ENCODE measurements at regions not wholly inside any gene's neighbourhood (a gene's known extent, or its start where the extent isn't known, plus 50 kb on each side); places are given as distances from the start of the nearest gene placed in this dataset.
A peak's percentile ranks its signal among the peaks of the same experiment; 100 is the strongest.

GRCh38 chr2:183291436-183291835, 167.2 kb downstream of the NUP35 start:
- DNase-seq, result no peak

DNA sequence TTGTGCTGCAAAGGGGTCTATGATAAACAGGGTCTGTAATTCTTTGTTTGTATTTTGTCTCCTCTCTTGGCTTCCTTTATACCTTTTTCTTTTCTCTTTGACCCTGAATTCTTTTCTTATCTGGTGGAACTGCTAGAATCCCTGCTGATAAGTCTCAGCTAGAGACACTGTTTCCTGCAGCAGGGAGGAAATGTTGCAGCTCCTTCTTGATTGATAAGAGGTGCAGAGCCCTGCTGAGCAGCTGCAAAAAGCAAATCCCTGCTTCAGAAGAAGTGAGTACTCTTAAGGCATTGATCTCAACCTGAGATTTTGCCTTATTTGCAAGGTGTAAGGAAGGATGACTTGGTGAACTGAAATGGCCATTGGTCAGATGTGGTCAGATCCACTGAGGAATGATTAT, 167.8 kb downstream of the NUP35 start:
- DNase-seq, result no peak

DNA sequence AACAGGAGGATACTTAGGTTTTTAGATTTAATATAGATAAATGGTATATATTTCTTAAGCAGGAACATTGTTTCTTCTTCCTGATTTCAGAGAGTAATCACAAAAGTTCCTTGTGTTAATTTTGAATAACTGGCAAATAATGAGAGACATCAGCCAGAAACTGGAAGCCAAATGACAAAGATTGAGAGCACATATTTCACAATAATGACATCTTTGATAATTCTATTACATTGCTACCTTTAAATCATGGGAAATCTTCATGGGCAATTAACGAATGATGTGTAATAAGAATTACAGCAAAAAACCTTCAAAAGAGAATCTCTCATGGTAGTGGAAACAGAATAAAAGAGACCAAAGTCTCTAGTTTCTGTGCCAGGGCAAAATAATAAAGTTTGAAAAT, 215.1 kb downstream of the NUP35 start:
- no peak for DNase-seq

GRCh38 chr2:183341057-183341456, 216.8 kb downstream of the NUP35 start:
- DNase-seq, result no peak

- no peak for DNase-seq
Observed at GRCh38 chr2:183347969-183348368, 223.7 kb downstream of the NUP35 start.

GRCh38 chr2:183348492-183348891, 224.2 kb downstream of the NUP35 start:
- no peak for DNase-seq

DNA sequence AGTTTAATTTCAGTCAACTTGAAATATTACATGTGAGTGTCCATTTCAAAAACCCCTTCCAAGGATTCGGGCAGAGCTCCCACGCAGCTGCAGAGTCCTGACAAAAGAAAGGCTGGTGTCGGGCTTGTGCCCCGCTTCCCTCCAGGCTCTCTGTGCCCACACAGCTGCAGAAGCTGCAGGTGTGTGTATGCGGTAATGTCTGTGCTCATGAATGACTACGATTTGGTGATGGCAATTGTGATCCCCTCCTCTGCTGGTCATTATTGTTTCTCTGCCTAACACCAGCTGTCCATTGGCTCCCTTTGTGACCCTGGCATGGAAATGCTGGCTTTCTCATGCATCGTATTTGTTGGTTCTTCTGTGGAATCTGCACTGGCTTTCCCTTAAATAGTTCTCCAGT, 224.8 kb downstream of the NUP35 start:
- no peak for DNase-seq

GRCh38 chr2:183359867-183360266, 235.6 kb downstream of the NUP35 start:
- no peak for DNase-seq

DNA sequence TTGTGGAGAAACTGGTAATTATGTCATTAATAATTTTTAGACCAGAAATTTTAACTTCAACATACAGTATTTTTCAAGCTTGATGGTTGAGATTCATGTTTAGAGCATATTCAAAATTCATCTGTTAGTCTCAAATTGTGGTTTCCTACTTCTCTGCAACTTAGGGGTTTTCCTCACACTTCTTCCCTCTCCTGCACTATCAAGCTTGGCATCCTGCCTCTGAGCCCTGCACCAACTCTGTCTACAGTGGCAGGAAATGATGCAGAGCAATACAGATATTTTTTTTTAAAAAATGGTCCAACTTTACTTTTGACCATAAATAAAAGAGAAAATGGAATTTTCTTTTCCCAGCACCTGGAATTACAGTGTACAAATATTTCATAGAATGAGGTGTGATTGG, 247.3 kb downstream of the NUP35 start:
- no peak for DNase-seq

GRCh38 chr2:183375821-183376220, 251.6 kb downstream of the NUP35 start:
- DNase-seq, result no peak

- DNase-seq, result no peak
Observed at GRCh38 chr2:183383854-183384253, 259.6 kb downstream of the NUP35 start.

- no peak for DNase-seq
Observed at GRCh38 chr2:183389546-183390080, 265.4 kb downstream of the NUP35 start.

DNA sequence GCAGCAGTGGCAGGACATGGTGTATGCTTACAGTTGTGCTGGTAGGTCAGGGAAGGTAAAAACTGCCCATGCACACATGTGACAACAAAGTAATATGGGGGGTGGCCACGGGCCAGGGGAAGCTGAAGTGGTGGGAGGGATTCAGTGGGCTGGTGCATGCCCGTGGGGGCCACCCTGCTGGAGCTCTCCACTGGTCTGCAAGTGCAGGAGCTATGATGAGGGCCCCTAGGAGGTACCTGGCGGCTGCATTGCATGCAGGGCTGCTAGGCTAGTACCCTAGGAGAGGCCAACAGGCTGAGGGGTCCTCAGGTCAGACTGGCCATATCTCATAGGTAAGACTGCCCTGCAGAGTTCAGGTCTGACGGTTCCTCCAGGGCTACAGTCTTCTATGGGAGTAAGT, 265.9 kb downstream of the NUP35 start:
- DNase-seq, result no peak

DNA sequence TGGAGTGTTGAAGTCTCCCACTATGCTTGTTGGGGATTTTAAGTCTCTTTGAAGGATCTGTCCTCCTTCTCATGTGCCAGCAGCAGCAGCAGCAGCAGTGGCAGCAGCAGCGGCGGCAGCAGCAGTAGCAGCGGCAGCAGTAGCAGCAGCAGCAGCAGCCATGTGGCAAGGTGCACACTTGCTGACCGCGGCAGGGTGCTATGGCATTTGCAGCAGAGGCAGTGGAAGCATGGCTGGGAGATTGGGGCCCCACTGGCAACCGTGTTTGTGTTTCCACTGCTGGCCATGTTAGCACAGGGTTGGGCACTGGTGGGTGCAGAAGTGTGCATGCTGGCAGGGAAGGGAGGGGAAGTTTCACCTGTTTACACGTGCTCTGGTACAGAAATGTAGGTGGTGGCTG, 280.1 kb downstream of the NUP35 start:
- no peak for DNase-seq

DNA sequence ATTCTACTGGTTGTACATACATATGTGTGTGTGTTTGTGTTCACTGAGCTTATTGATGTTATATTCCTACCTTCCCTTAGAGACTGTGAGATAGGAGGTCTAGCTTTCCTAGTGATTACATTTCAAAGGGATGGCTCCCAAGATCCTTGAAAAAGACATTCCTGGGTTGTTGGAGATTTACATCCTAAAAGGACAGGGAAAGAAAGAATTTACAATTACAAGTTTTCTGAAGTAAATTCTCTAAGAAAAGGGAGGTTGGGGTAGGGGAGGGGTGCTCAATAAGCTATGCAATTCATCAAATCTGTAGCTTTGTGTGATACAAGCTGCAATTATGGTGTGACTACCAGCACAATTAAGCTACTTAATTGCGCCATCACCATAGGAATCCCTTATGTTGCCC, 284.3 kb downstream of the NUP35 start:
- no peak for DNase-seq

DNA sequence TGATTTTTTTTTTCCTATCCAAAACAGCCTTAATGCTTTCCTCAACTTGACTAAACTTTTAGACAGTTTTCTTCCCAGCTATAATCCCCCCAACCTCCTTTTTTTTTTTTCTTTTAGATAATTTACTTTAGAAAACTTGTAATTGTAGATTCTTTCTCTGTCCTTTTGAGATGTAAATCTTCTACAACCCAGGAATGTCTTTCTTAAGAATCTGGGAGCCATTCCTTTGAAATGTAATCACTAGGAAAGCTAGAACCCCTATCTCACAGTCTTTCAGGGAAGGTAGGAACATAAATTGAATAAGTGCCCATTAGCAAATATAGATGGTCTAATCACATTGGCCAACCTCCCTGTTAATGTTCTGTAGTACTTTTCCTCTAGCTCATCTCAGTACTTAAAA, 285.4 kb downstream of the NUP35 start:
- no peak for DNase-seq

- DNase-seq, result no peak
Observed at GRCh38 chr2:183416753-183417152, 292.5 kb downstream of the NUP35 start.

DNA sequence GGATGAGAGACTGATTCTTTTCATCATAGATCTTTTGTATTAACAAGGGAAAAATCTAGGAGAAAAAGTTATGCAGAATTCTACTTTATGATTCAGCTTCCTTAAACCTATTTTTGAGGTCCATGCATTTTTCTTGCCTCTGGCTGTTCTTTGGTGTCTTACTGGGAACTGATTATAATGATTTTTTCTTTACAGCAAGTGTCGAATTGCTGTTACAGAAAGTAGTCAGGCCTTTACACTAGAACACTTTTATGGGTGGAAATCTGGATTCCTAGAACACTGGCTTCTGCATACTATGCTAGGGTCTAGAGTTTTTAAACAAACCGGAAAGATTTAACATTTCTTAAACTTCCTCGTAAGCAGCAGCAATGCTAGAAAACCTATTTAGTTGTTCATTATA, 302.6 kb downstream of the NUP35 start:
- DNase-seq, result no peak

- DNase-seq, result no peak
Observed at GRCh38 chr2:183427558-183427957, 303.3 kb downstream of the NUP35 start.

- no peak for DNase-seq
Observed at GRCh38 chr2:183428881-183429280, 304.6 kb downstream of the NUP35 start.

GRCh38 chr2:183438541-183438940, 314.3 kb downstream of the NUP35 start:
- no peak for DNase-seq

DNA sequence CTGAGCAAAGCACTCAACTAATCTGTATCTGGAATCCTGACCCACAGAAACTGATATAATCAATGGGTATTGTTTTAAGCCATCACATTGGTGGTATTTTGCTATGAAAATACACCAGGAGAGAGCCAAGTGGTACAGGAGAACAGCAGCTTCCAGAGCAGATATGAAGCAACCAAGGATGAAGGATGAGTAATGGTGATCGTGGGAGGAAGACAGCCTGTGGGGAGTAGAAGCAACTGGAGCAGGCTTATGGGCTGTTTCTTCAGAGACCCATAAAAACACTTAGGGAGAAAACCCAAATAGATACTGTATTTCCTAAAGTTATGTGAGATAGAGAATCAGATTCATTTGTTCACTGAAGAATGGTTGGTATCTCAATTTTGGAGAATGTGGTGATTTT, 330.8 kb downstream of the NUP35 start:
- no peak for DNase-seq

GRCh38 chr2:183456177-183456576, 331.9 kb downstream of the NUP35 start:
- no peak for DNase-seq

- DNase-seq, result no peak
Observed at GRCh38 chr2:183458460-183458859, 334.2 kb downstream of the NUP35 start.

GRCh38 chr2:183459466-183459865, 335.2 kb downstream of the NUP35 start:
- DNase-seq, result peak; percentile 49

- no peak for DNase-seq
Observed at GRCh38 chr2:183463821-183464220, 339.6 kb downstream of the NUP35 start.
